ENCODE measurements at regions not wholly inside any gene's neighbourhood (a gene's known extent, or its start where the extent isn't known, plus 50 kb on each side); places are given as distances from the start of the nearest gene placed in this dataset.
A peak's percentile ranks its signal among the peaks of the same experiment; 100 is the strongest.

DNA sequence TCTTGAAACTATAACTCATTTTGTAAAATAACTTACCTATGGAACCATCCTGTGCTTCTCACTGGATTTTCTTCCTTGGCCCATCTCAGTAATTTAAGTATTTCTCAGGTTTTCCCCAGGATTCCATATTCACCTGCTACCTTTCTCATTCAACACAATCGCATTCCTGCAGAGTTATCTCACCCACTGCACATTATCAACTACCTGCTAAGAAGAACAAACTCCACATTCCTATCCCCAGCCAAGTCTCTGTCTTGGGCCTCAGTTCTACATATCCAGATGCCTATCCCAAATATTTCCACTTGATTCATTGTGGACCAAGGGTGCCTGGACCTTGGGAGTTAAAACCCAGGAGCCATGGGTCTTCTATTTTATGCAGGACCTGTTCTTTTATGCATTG lies 60.2 kb upstream of the KCNQ5 start:
- no peaks in the 10 kb centered on the region for H3K9me3 ChIP-seq (ENCODE audit: control insufficient read depth, insufficient read depth, low read length)
- H4K91ac ChIP-seq (ENCODE audit: insufficient read depth, low read depth, low read length) = no peak overlapping the region
- H3K56ac ChIP-seq (ENCODE audit: extremely low read depth, insufficient read depth, low read length) = no peak overlapping the region
- dilution Hi-C loops (cut with HindIII; ENCODE audit: low sequenced_read_pairs, unreplicated experiment) = no loop called here
- no peak overlapping the region; a peak in 1 of 4 replicates for H4K8ac ChIP-seq (ENCODE audit: low read depth in 2 of 2, low read length in 2 of 2)
- no peaks in the 10 kb centered on the region for H4K20me1 ChIP-seq (ENCODE audit: insufficient read depth, low read length)
- no peak overlapping the region for H3K18ac ChIP-seq (ENCODE audit: low read depth, low read length)
- H3K4me2 ChIP-seq (ENCODE audit: low read depth, low read length) = no peak overlapping the region
- H3K36me3 ChIP-seq (ENCODE audit: control insufficient read depth, insufficient read depth, low read length) = no peaks in the 10 kb centered on the region
- in situ Hi-C loops (cut with MboI; ENCODE audit: low sequenced_read_pairs) = no loop called here
- BruUV-seq (replicated peaks) = no TSS peak
- no peak overlapping the region for H2BK5ac ChIP-seq (ENCODE audit: low read depth, low read length, poor library complexity, severe bottlenecking)
- H3K4me3 ChIP-seq (ENCODE audit: insufficient read depth, low read depth, low read length) = no peak overlapping the region
- no peak overlapping the region for H4K5ac ChIP-seq (ENCODE audit: low read depth, low read length)
- H2AK9ac ChIP-seq (replicated peaks; ENCODE audit: low read depth, low read length, poor library complexity) = no peak overlapping the region
- no peaks in the 10 kb centered on the region for H3K9me1 ChIP-seq (ENCODE audit: insufficient read depth, low read length)
- intact Hi-C loops (cut with micrococcal nuclease) = no loop called here
- H3K23ac ChIP-seq (ENCODE audit: low read depth, low read length) = 0 out of 2 replicates have a peak overlapping the region, but pooled peaks have one; percentile 7
- H2BK15ac ChIP-seq (ENCODE audit: low read depth, low read length) = peak overlapping the region; percentile 65; the same call in 2 of the 3 replicates
- no peak for TF ChIP-seq RFX5 (IDR thresholded peaks at IDR 0.05; ENCODE audit: low read depth, low read length)
- no peak for TF ChIP-seq NFE2L2 (IDR thresholded peaks at IDR 0.05; ENCODE audit: low read depth, low read length)
- no peak for TF ChIP-seq FOS (IDR thresholded peaks at IDR 0.05; ENCODE audit: low read depth, low read length)
- no peak for ATAC-seq (ENCODE audit: low read depth)
- no peak overlapping the region for H3K4ac ChIP-seq (ENCODE audit: low read depth, low read length)
- no peak overlapping the region for H2AK5ac ChIP-seq (ENCODE audit: low read depth, low read length)
- 100% methylated on average over 1 of the region's 1 CpG; no CpG with 5 or more reads in 1 of the 2 experiments for WGBS, 2 experiments (ENCODE audit: extremely low coverage in 2 of 2, insufficient read length in 1 of 2)
- no peaks in the 10 kb centered on the region; a peak in 1 of 4 replicates for H3K79me1 ChIP-seq (ENCODE audit: low read depth in 1 of 2, low read length in 2 of 2)
- ChIA-PET CTCF (no interaction called here), POLR2A (ENCODE audit: unreplicated experiment) (no interaction called here)
- H2AFZ ChIP-seq (replicated peaks; ENCODE audit: low read length, poor library complexity) = no peak overlapping the region
- no peak overlapping the region for H3K14ac ChIP-seq (replicated peaks; ENCODE audit: low read depth, low read length)
- DNase-seq = no peak
- peak overlapping the region; percentile 33 for H2BK20ac ChIP-seq (ENCODE audit: low read depth, low read length)
- peaks cover 5% of the 10 kb centered on the region; the same call in 1 of the 2 replicates for H3K4me1 ChIP-seq (ENCODE audit: control insufficient read depth, insufficient read depth, low read length)
- no peaks in the 10 kb centered on the region for H3K27me3 ChIP-seq (ENCODE audit: control insufficient read depth, insufficient read depth, low read length)
- no peak overlapping the region for H3K9ac ChIP-seq (ENCODE audit: low read depth, low read length)
- no peak overlapping the region for H3K27ac ChIP-seq (ENCODE audit: insufficient read depth, low read length)
- peak overlapping the region; percentile 34; the same call in 1 of the 2 replicates for H2BK120ac ChIP-seq (ENCODE audit: low read depth, low read length)
